Ishikawa (cell line): ENCODE measurements at regions not wholly inside any gene's neighbourhood (a gene's known extent, or its start where the extent isn't known, plus 50 kb on each side); places are given as distances from the start of the nearest gene placed in this dataset.

Source experiments
- CEBPB ChIP-seq: IDR thresholded peaks from 2 replicates; pipeline ENCODE4 v1.6.1; 2012
- CREB1 ChIP-seq: IDR thresholded peaks from 2 replicates; pipeline ENCODE4 v1.6.1; 2012; ENCODE audit warnings: low read depth
- EGR1 ChIP-seq: IDR thresholded peaks from 2 replicates; pipeline ENCODE4 v1.6.1; 2012
- EP300 ChIP-seq: IDR thresholded peaks from 2 replicates; pipeline ENCODE4 v1.6.1; 2012; ENCODE audit warnings: borderline replicate concordance
- FOXM1 ChIP-seq: IDR thresholded peaks from 2 replicates; pipeline ENCODE4 v1.6.1; 2012; ENCODE audit warnings: low read depth, borderline replicate concordance
- MAX ChIP-seq: IDR thresholded peaks from 2 replicates; pipeline ENCODE4 v1.6.1; 2012
- NFIC ChIP-seq: IDR thresholded peaks from 2 replicates; pipeline ENCODE4 v1.6.1; 2012
- RAD21 ChIP-seq: IDR thresholded peaks from 2 replicates; pipeline ENCODE4 v1.6.1; 2012; ENCODE audit warnings: low read depth
- REST ChIP-seq: IDR thresholded peaks from 2 replicates; pipeline ENCODE4 v1.6.1; 2012; ENCODE audit warnings: low read depth, mild to moderate bottlenecking
- TAF1 ChIP-seq: IDR thresholded peaks from 2 replicates; pipeline ENCODE4 v1.6.1; 2012; ENCODE audit warnings: low read depth, mild to moderate bottlenecking
- TCF12 ChIP-seq: IDR thresholded peaks from 2 replicates; pipeline ENCODE4 v1.6.1; 2012; ENCODE audit warnings: low read depth
- TEAD4 ChIP-seq: IDR thresholded peaks from 2 replicates; pipeline ENCODE4 v1.6.1; 2012
- USF1 ChIP-seq: IDR thresholded peaks from 2 replicates; pipeline ENCODE4 v1.6.1; 2012
- YY1 ChIP-seq: IDR thresholded peaks from 2 replicates; pipeline ENCODE4 v1.6.1; 2012; ENCODE audit warnings: low read depth
- ZBTB7A ChIP-seq: IDR thresholded peaks from 2 replicates; pipeline ENCODE4 v1.6.1; 2012; ENCODE audit warnings: low read depth

GRCh38 chr2:89841476-89841840, 1150.0 kb downstream of the RPIA start:
- no peak for TF ChIP-seq CEBPB
- TF ChIP-seq EP300 = no peak
- no peak for TF ChIP-seq RAD21
- TF ChIP-seq TAF1 = no peak
- no peak for TF ChIP-seq NFIC

- TF ChIP-seq ZBTB7A (no peak), REST (no peak), YY1 (no peak), CEBPB (no peak), TEAD4 (no peak), FOXM1 (no peak), EP300 (no peak), MAX (no peak), EGR1 (no peak), TCF12 (no peak), RAD21 (no peak), CREB1 (no peak), USF1 (no peak), TAF1 (no peak), NFIC (no peak)
Observed at GRCh38 chr2:89842180-89842908, 1150.9 kb downstream of the RPIA start.

- no peak for TF ChIP-seq CEBPB
- TF ChIP-seq CREB1 = no peak
- TF ChIP-seq TAF1 = no peak
- TF ChIP-seq EGR1 = no peak
- TF ChIP-seq TCF12 = no peak
Observed at GRCh38 chr2:89844221-89844943, 1152.9 kb downstream of the RPIA start.

- TF ChIP-seq MAX (no peak), EGR1 (no peak)
Observed at GRCh38 chr2:89845532-89845931, 1154.1 kb downstream of the RPIA start.

- no peak for TF ChIP-seq USF1
Observed at GRCh38 chr2:89848114-89848513, 1156.6 kb downstream of the RPIA start.

- TF ChIP-seq CREB1 (no peak), CEBPB (no peak), USF1 (no peak), TAF1 (no peak), RAD21 (no peak), NFIC (no peak), TEAD4 (no peak), FOXM1 (no peak), MAX (no peak), REST (no peak), YY1 (no peak), ZBTB7A (no peak), TCF12 (no peak), EGR1 (no peak), EP300 (no peak)
Observed at GRCh38 chr2:89848763-89849368, 1157.4 kb downstream of the RPIA start.
